Spleen (tissue), 11 donors: ENCODE measurements at regions not wholly inside any gene's neighbourhood (a gene's known extent, or its start where the extent isn't known, plus 50 kb on each side); places are given as distances from the start of the nearest gene placed in this dataset.

Experiments used
- DNase-seq: peaks from one replicate; pipeline ENCODE4 v3.0.0-alpha.2; 2020
- H3K27ac ChIP-seq, 8 donors: fragments of 200-600 bp; sonication (generic) in 7 of 8; 1 replicate in 4 of 8; 2 replicates in 4 of 8; pipeline versions ENCODE4 v1.5.0 to v1.8.0; 2016 to 2021; ENCODE audit warnings: inconsistent platforms in 4 of 8, mild to moderate bottlenecking in 4 of 8, moderate library complexity in 1 of 8
- H3K27me3 ChIP-seq, 7 donors: fragments of 200-600 bp; sonication (generic) in 6 of 7; replicated peaks in 1 of 7; 1 replicate in 4 of 7; 2 replicates in 3 of 7; pipeline versions ENCODE4 v1.5.0 to v1.8.0; 2016 to 2021; ENCODE audit warnings: inconsistent platforms in 3 of 7, mild to moderate bottlenecking in 1 of 7
- H3K36me3 ChIP-seq, 6 donors: fragments of 200-600 bp; sonication (generic) in 5 of 6; 1 replicate in 4 of 6; 2 replicates in 2 of 6; pipeline versions ENCODE4 v1.5.0 to v1.8.0; 2016 to 2021; ENCODE audit warnings: inconsistent platforms in 2 of 6
- H3K4me1 ChIP-seq, 6 donors: fragments of 200-600 bp; sonication (generic) in 5 of 6; 1 replicate in 3 of 6; 2 replicates in 3 of 6; pipeline versions ENCODE4 v1.5.0 to v1.8.0; 2016 to 2021; ENCODE audit warnings: inconsistent platforms in 3 of 6
- H3K4me3 ChIP-seq, 8 donors: fragments of 200-600 bp; sonication (generic) in 7 of 8; 1 replicate in 4 of 8; 2 replicates in 4 of 8; pipeline versions ENCODE4 v1.5.0 to v1.8.0; 2016 to 2021; ENCODE audit warnings: inconsistent platforms in 4 of 8, mild to moderate bottlenecking in 4 of 8, moderate library complexity in 2 of 8
- H3K9me3 ChIP-seq, 8 donors: fragments of 200-600 bp; sonication (generic) in 7 of 8; 1 replicate in 4 of 8; 2 replicates in 4 of 8; pipeline versions ENCODE4 v1.5.0 to v1.8.0; 2016 to 2021; ENCODE audit warnings: inconsistent platforms in 4 of 8
- POLR2A ChIP-seq, 3 donors: fragments of 450-650 bp; IDR thresholded peaks; one replicate each; pipeline ENCODE4 v1.5.1; 2017; ENCODE audit warnings: antibody characterized with exemption in 3 of 3, mild to moderate bottlenecking in 1 of 3
- POLR2AphosphoS5 ChIP-seq, 3 donors: sonication (generic); formaldehyde crosslinking; IDR thresholded peaks; one replicate each; pipeline ENCODE4 v1.5.1; 2017; ENCODE audit warnings: antibody characterized with exemption in 3 of 3
- WGBS, 5 donors: extraction: QIAGEN DNeasy Blood & Tissue Kit in 3 of 5; methylation state at CpG; one replicate each; pipeline versions ENCODE4 v1.1.5 to v1.1.7; 2013 to 2018; 5-methylcytosine and 5-hydroxymethylcytosine counted together
- intact Hi-C: fragments of 100-400 bp; cut with DNase I; formaldehyde crosslinking; loops from one replicate; pipeline ENCODE4 v1.15.0; 2023; ENCODE audit warnings: low total_unique reads
- TF ChIP-seq, protein P1 (sequence below), 11 experiments: fragments of 200-600 bp in 7 of 11; fragments of 450-650 bp in 4 of 11; sonication (generic) in 4 of 11; IDR thresholded peaks in 8 of 11; conservative IDR thresholded peaks in 3 of 11; 1 replicate in 7 of 11; 2 replicates in 4 of 11; pipeline versions ENCODE4 v1.4.0 to v1.8.0; 2016 to 2021; ENCODE audit warnings: antibody characterized with exemption in 11 of 11, inconsistent platforms in 4 of 11, mild to moderate bottlenecking in 1 of 11
- donor health status: healthy with polysubstance abuse.
- donor health status: DM: no; HTN: no; CAD: no; lungs with moderate emphysema.
- donor health status: DM: no; HTN: no; CAD: no.
- donor health status: Bipolar disorder and iron deficiency.
- donor health status: healthy.
- donor health status: DM: no; HTN: no; CAD: no.
- donor health status: DM: yes; HTN: yes; CAD: no.

DNA sequence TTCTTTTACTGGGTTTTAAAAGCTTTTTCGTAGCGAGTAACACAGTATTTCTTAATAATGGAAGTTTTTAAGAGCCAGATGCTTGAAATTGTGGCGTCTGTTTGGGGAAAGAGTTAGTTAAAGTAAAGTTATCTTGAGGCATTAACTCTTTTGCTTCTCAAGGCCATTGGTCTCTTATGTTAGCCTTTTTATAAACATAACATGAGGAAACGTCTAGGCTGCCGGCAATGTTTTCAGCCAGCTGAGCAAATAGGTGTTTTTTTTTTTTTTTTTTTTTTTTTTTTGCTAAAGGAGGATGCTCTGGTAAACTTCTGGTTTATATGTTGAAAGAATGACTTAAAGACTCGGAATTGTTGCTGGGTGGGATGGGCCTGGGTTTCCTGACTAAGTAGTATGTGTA lies 51.1 kb upstream of the RBMX start:
- H3K36me3 ChIP-seq, result no peaks in the 10 kb centered on the region
- no peak for TF ChIP-seq POLR2AphosphoS5 (IDR thresholded peaks at IDR 0.05)
- TF ChIP-seq, protein P1, sequence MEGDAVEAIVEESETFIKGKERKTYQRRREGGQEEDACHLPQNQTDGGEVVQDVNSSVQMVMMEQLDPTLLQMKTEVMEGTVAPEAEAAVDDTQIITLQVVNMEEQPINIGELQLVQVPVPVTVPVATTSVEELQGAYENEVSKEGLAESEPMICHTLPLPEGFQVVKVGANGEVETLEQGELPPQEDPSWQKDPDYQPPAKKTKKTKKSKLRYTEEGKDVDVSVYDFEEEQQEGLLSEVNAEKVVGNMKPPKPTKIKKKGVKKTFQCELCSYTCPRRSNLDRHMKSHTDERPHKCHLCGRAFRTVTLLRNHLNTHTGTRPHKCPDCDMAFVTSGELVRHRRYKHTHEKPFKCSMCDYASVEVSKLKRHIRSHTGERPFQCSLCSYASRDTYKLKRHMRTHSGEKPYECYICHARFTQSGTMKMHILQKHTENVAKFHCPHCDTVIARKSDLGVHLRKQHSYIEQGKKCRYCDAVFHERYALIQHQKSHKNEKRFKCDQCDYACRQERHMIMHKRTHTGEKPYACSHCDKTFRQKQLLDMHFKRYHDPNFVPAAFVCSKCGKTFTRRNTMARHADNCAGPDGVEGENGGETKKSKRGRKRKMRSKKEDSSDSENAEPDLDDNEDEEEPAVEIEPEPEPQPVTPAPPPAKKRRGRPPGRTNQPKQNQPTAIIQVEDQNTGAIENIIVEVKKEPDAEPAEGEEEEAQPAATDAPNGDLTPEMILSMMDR (IDR thresholded peaks at IDR 0.05 in 8 of 11, conservative IDR thresholded peaks at IDR 0.05 in 3 of 11), result no peak
- TF ChIP-seq POLR2A (IDR thresholded peaks at IDR 0.05), result no peak
- no peaks in the 10 kb centered on the region for H3K27me3 ChIP-seq
- DNase-seq, result no peak
- H3K4me1 ChIP-seq, result no peaks in the 10 kb centered on the region
- intact Hi-C loops, result no loop called here
- WGBS, 5 donors, result 82 to 95% (median 92%) methylated on average over 6 of the region's 6 CpGs
- H3K4me3 ChIP-seq, result no peak overlapping the region
- H3K9me3 ChIP-seq, result no peaks in the 10 kb centered on the region
- H3K27ac ChIP-seq, result no peak overlapping the region
